Right lobe of liver (tissue), 4 donors: ENCODE measurements at regions not wholly inside any gene's neighbourhood (a gene's known extent, or its start where the extent isn't known, plus 50 kb on each side); places are given as distances from the start of the nearest gene placed in this dataset.
"Not testable (repeated sequence)": the region's sequence is repeated elsewhere in the genome, so short reads cannot be mapped to it uniquely, and the experiment has no call there.

ENCODE experiments used
- POLR2A ChIP-seq: fragments of 450-650 bp; IDR thresholded peaks from one replicate; pipeline ENCODE4 v1.6.1; 2017; ENCODE audit warnings: antibody characterized with exemption, mild to moderate bottlenecking
- TF ChIP-seq, protein P1 (sequence below), 4 donors: fragments of 200-600 bp in 3 of 4; fragments of 450-650 bp in 1 of 4; IDR thresholded peaks; one replicate each; pipeline versions ENCODE4 v1.5.1 to v1.8.0; 2016 to 2022; ENCODE audit warnings: antibody characterized with exemption in 4 of 4, mild to moderate bottlenecking in 2 of 4
- donor health status: DM: no; HTN: no; CAD: no.
- donor health status: DM: no; HTN: no; CAD: no.
- donor health status: DM: no; HTN: yes; CAD: no.

DNA sequence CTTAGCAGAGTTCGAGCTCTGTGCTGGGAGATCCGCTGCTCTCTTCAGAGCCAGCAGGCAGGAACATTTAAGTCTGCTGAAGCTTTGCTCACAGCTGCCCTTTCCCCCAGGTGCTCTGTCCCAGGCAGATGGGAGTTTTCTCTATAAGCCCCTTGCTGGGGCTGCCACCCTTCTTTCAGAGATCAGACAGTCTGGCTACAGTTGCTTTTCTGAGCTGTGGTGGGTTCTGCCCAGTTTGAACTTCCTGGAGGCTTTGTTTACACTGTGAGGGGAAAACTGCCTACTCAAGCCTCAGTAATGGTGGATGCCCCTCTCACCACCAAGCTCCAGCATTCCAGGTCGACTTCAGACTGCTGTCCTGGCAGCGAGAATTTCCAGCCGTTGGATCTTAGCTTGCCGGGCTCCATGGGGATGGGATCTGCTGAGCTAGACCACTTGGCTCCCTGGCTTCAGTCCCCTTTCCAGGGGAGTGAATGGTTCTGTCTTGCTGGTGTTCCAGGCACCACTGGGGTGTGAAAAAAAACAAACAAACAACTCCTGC, 222.7 kb downstream of the UTRN start:
- TF ChIP-seq, protein P1, sequence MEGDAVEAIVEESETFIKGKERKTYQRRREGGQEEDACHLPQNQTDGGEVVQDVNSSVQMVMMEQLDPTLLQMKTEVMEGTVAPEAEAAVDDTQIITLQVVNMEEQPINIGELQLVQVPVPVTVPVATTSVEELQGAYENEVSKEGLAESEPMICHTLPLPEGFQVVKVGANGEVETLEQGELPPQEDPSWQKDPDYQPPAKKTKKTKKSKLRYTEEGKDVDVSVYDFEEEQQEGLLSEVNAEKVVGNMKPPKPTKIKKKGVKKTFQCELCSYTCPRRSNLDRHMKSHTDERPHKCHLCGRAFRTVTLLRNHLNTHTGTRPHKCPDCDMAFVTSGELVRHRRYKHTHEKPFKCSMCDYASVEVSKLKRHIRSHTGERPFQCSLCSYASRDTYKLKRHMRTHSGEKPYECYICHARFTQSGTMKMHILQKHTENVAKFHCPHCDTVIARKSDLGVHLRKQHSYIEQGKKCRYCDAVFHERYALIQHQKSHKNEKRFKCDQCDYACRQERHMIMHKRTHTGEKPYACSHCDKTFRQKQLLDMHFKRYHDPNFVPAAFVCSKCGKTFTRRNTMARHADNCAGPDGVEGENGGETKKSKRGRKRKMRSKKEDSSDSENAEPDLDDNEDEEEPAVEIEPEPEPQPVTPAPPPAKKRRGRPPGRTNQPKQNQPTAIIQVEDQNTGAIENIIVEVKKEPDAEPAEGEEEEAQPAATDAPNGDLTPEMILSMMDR (IDR thresholded peaks at IDR 0.05): not testable (repeated sequence)
- TF ChIP-seq POLR2A: not testable (repeated sequence)
